GM12878 (cell line): ENCODE measurements at regions not wholly inside any gene's neighbourhood (a gene's known extent, or its start where the extent isn't known, plus 50 kb on each side); places are given as distances from the start of the nearest gene placed in this dataset.

Source experiments
- ATAC-seq: fragments of 200-7000 bp; cut with Tn5 transposase; 3 replicates; pipeline ENCODE4 v1.9.1; 2020; ENCODE audit warnings: mild to moderate bottlenecking, moderate library complexity
- BruUV-seq: library from RNA; stranded (reverse); fragments of 400-500 nt; replicated peaks from 2 replicates; lab custom pipeline; 2021; lab: Mats Ljungman, UMichigan
- CTCF ChIA-PET: fragments of 300-600 bp; sonication (Branson Sonifier 250); formaldehyde crosslinking; extraction: SDS; loops from one replicate; lab custom pipeline; 2021; ENCODE audit warnings: inconsistent platforms; lab: Yijun Ruan, JAX
- POLR2A ChIA-PET: fragments of 350-600 bp; formaldehyde crosslinking; extraction: SDS; loops from one replicate; lab custom pipeline; 2021; ENCODE audit warnings: inconsistent platforms; lab: Charles Lee
- RAD21 ChIA-PET: fragments of 300-600 bp; sonication (Branson Sonifier 250); formaldehyde crosslinking; loops from one replicate; lab custom pipeline; 2023; ENCODE audit warnings: antibody characterized with exemption; ENCODE audit not compliant: unreplicated experiment; lab: Charles Lee
- SMC1A ChIA-PET: fragments of 300-600 bp; sonication (Branson Sonifier 250); formaldehyde crosslinking; loops from one replicate; lab custom pipeline; 2023; ENCODE audit not compliant: unreplicated experiment, uncharacterized antibody; lab: Charles Lee
- DNase-seq: peaks from one replicate; pipeline ENCODE4 v3.0.0-alpha.2; 2011; ENCODE audit warnings: low read depth, low spot score
- FAIRE-seq: peaks from 3 replicates; lab custom pipeline; 2011; peaks lifted over from hg19 to GRCh38; lab: Jason Lieb, UNC
- H2AFZ ChIP-seq: 2 replicates; pipeline ENCODE4 v1.6.0; 2011; ENCODE audit warnings: low read depth, low read length, control low read depth; ENCODE audit not compliant: control insufficient read depth
- H3K27ac ChIP-seq: 2 replicates; pipeline ENCODE4 v1.5.1; 2011; ENCODE audit warnings: control low read depth; ENCODE audit not compliant: control insufficient read depth, insufficient read depth
- H3K27me3 ChIP-seq, 2 experiments: replicated peaks in 1 of 2; 2 replicates each; pipeline versions ENCODE4 v1.6.0 to v1.6.1; 2011; ENCODE audit warnings: low read length in 1 of 2; ENCODE audit not compliant: control insufficient read depth in 2 of 2, insufficient read depth in 2 of 2
- H3K36me3 ChIP-seq, 2 experiments: 2 replicates each; pipeline ENCODE4 v1.5.1; 2011; ENCODE audit warnings: low read length in 1 of 2; ENCODE audit not compliant: control insufficient read depth in 2 of 2, insufficient read depth in 2 of 2
- H3K4me1 ChIP-seq: 2 replicates; pipeline ENCODE4 v1.6.1; 2011; ENCODE audit warnings: mild to moderate bottlenecking, low read length, moderate library complexity, mixed read lengths; ENCODE audit not compliant: control insufficient read depth, insufficient read depth
- H3K4me2 ChIP-seq: 2 replicates; pipeline ENCODE4 v1.6.0; 2011; ENCODE audit warnings: control low read depth; ENCODE audit not compliant: control insufficient read depth, insufficient read depth
- H3K4me3 ChIP-seq: fragments of 200-600 bp; sonication (generic); 2 replicates; pipeline ENCODE4 v1.5.1; 2016
- H3K79me2 ChIP-seq: 2 replicates; pipeline ENCODE4 v1.6.0; 2011; ENCODE audit warnings: low read length; ENCODE audit not compliant: control insufficient read depth, insufficient read depth
- H3K9ac ChIP-seq: 2 replicates; pipeline ENCODE4 v1.8.0; 2011; ENCODE audit warnings: low read length, control low read depth, mixed read lengths; ENCODE audit not compliant: control insufficient read depth, insufficient read depth
- H3K9me3 ChIP-seq: replicated peaks from 3 replicates; pipeline ENCODE4 v1.5.1; 2011; ENCODE audit warnings: mild to moderate bottlenecking, low read length; ENCODE audit not compliant: control insufficient read depth, insufficient read depth
- H4K20me1 ChIP-seq: 2 replicates; pipeline ENCODE4 v1.6.0; 2011; ENCODE audit not compliant: control insufficient read depth, insufficient read depth
- CBX3 ChIP-seq: fragments of 200-600 bp; sonication (generic); IDR thresholded peaks from 2 replicates; pipeline ENCODE4 v1.6.1; 2016; ENCODE audit warnings: low read depth, borderline replicate concordance
- CHD4 ChIP-seq: fragments of 200-600 bp; sonication (generic); IDR thresholded peaks from 2 replicates; pipeline ENCODE4 v1.6.1; 2016; ENCODE audit warnings: mild to moderate bottlenecking
- IKZF1 ChIP-seq: fragments of 450-650 bp; conservative IDR thresholded peaks from 2 replicates; pipeline ENCODE4 v1.6.1; 2017; ENCODE audit warnings: antibody characterized with exemption, mild to moderate bottlenecking
- JUNB ChIP-seq: IDR thresholded peaks from 2 replicates; pipeline ENCODE4 v1.6.1; 2016; ENCODE audit warnings: antibody characterized with exemption, mild to moderate bottlenecking
- MEF2A ChIP-seq: IDR thresholded peaks from 2 replicates; pipeline ENCODE4 v1.6.1; 2011; ENCODE audit warnings: low read depth, mild to moderate bottlenecking, low read length, moderate library complexity; ENCODE audit not compliant: insufficient read depth
- MTA2 ChIP-seq: fragments of 450-650 bp; IDR thresholded peaks from 2 replicates; pipeline ENCODE4 v1.6.1; 2016; ENCODE audit warnings: low read depth, mild to moderate bottlenecking, moderate library complexity
- POLR2A ChIP-seq: IDR thresholded peaks from 2 replicates; pipeline ENCODE4 v1.6.1; 2011; ENCODE audit warnings: low read depth, mild to moderate bottlenecking, low read length
- RB1 ChIP-seq: fragments of 450-650 bp; formaldehyde crosslinking; IDR thresholded peaks from 2 replicates; pipeline ENCODE4 v1.6.1; 2017; ENCODE audit warnings: mild to moderate bottlenecking, borderline replicate concordance
- TCF12 ChIP-seq: IDR thresholded peaks from 2 replicates; pipeline ENCODE4 v1.6.1; 2011; ENCODE audit warnings: low read depth, mild to moderate bottlenecking, low read length
- ZBED1 ChIP-seq: IDR thresholded peaks from 2 replicates; pipeline ENCODE4 v1.6.1; 2016; ENCODE audit warnings: borderline replicate concordance
- WGBS: methylation state at CpG from one replicate; pipeline ENCODE4 v1.1.6; 2016; ENCODE audit warnings: low lambda C conversion rate; ENCODE audit not compliant: insufficient replicate concordance, insufficient coverage; ENCODE audit errors: missing lambda C conversion rate; 5-methylcytosine and 5-hydroxymethylcytosine counted together
- in situ Hi-C: fragments of 300-500 bp; cut with MboI; formaldehyde crosslinking; loops from 9 replicates; pipeline ENCODE4 v1.14.3; 2018; ENCODE audit warnings: mixed read lengths
- intact Hi-C: fragments of 100-400 bp; cut with micrococcal nuclease; formaldehyde crosslinking; loops from one replicate; pipeline ENCODE4 v1.14.2; 2022; ENCODE audit not compliant: unreplicated experiment
- TF ChIP-seq, protein P1 (sequence below): fragments of 450-650 bp; IDR thresholded peaks from 2 replicates; pipeline ENCODE4 v1.6.1; 2016; ENCODE audit warnings: mild to moderate bottlenecking
- TF ChIP-seq, protein P2 (sequence below): IDR thresholded peaks from 2 replicates; pipeline ENCODE4 v1.6.1; 2012; ENCODE audit warnings: low read depth, low read length, improper control_type of control experiment
- TF ChIP-seq, protein P3 (sequence below): fragments of 450-650 bp; conservative IDR thresholded peaks from 2 replicates; pipeline ENCODE4 v1.6.1; 2017; ENCODE audit warnings: mild to moderate bottlenecking, moderate library complexity
- TF ChIP-seq, protein P4 (sequence below): fragments of 450-650 bp; IDR thresholded peaks from 2 replicates; pipeline ENCODE4 v1.6.1; 2018; ENCODE audit warnings: borderline replicate concordance, mild to moderate bottlenecking; ENCODE audit not compliant: partially characterized antibody
- TF ChIP-seq, protein P5 (sequence below): fragments of 450-650 bp; IDR thresholded peaks from 2 replicates; pipeline ENCODE4 v1.6.1; 2018; ENCODE audit warnings: mild to moderate bottlenecking, low read depth, moderate library complexity; ENCODE audit not compliant: partially characterized antibody
- TF ChIP-seq, protein P6 (sequence below): IDR thresholded peaks from 2 replicates; pipeline ENCODE4 v1.6.1; 2011; ENCODE audit warnings: mild to moderate bottlenecking, low read depth, low read length, moderate library complexity; ENCODE audit not compliant: insufficient replicate concordance

DNA sequence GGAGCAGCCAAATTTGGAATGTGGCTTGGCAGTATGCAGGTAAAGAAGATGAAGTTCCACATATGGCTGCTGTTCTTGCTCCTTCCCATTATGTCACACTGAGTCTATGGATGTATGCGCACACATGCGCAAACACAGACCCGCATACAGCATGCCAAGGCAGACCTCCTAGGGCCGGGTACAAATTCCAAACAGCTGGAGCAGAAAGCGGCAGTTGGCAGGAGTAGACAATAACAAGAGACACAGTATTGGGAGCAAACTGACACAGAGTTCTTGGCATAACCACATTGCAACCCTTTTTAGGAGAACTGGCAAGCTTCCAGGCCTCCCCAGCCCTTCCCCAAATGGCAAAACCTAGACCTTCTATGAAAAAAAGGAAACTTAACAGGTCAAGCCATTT is 268.9 kb downstream of the SP3 start:
- no TSS peak for BruUV-seq
- POLR2A ChIA-PET: no interaction called here
- no peaks in the 10 kb centered on the region for H3K36me3 ChIP-seq
- intact Hi-C loops: no loop called here
- H3K9me3 ChIP-seq: no peaks in the 10 kb centered on the region
- WGBS: 69% methylated on average over 5 of the region's 5 CpGs
- SMC1A ChIA-PET: no interaction called here
- no peak for FAIRE-seq
- DNase-seq: no peak
- no peak overlapping the region for H3K4me3 ChIP-seq
- no peak overlapping the region for H2AFZ ChIP-seq
- H4K20me1 ChIP-seq: no peaks in the 10 kb centered on the region
- no peak overlapping the region for H3K27ac ChIP-seq
- H3K79me2 ChIP-seq: no peaks in the 10 kb centered on the region
- no peaks in the 10 kb centered on the region for H3K27me3 ChIP-seq
- no peak for ATAC-seq
- RAD21 ChIA-PET: no interaction called here
- no peak overlapping the region for H3K4me2 ChIP-seq
- in situ Hi-C loops: no loop called here
- CTCF ChIA-PET: interaction anchor here (1.1 kb wide), 1 partner anchor 15 kb away, joined by 4 read pairs; no protein-coding TSS in a partner anchor
- H3K4me1 ChIP-seq: no peaks in the 10 kb centered on the region
- no peak overlapping the region for H3K9ac ChIP-seq
- TF ChIP-seq, protein P1, sequence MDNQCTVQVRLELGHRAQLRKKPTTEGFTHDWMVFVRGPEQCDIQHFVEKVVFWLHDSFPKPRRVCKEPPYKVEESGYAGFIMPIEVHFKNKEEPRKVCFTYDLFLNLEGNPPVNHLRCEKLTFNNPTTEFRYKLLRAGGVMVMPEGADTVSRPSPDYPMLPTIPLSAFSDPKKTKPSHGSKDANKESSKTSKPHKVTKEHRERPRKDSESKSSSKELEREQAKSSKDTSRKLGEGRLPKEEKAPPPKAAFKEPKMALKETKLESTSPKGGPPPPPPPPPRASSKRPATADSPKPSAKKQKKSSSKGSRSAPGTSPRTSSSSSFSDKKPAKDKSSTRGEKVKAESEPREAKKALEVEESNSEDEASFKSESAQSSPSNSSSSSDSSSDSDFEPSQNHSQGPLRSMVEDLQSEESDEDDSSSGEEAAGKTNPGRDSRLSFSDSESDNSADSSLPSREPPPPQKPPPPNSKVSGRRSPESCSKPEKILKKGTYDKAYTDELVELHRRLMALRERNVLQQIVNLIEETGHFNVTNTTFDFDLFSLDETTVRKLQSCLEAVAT: no peak
- TF ChIP-seq, protein P2, sequence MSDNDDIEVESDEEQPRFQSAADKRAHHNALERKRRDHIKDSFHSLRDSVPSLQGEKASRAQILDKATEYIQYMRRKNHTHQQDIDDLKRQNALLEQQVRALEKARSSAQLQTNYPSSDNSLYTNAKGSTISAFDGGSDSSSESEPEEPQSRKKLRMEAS: no peak
- TF ChIP-seq IKZF1: no peak
- TF ChIP-seq MEF2A: no peak
- TF ChIP-seq, protein P3, sequence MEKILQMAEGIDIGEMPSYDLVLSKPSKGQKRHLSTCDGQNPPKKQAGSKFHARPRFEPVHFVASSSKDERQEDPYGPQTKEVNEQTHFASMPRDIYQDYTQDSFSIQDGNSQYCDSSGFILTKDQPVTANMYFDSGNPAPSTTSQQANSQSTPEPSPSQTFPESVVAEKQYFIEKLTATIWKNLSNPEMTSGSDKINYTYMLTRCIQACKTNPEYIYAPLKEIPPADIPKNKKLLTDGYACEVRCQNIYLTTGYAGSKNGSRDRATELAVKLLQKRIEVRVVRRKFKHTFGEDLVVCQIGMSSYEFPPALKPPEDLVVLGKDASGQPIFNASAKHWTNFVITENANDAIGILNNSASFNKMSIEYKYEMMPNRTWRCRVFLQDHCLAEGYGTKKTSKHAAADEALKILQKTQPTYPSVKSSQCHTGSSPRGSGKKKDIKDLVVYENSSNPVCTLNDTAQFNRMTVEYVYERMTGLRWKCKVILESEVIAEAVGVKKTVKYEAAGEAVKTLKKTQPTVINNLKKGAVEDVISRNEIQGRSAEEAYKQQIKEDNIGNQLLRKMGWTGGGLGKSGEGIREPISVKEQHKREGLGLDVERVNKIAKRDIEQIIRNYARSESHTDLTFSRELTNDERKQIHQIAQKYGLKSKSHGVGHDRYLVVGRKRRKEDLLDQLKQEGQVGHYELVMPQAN: no peak
- no peak for TF ChIP-seq CBX3
- no peak for TF ChIP-seq TCF12
- TF ChIP-seq MTA2: no peak
- TF ChIP-seq RB1: no peak
- TF ChIP-seq, protein P4, sequence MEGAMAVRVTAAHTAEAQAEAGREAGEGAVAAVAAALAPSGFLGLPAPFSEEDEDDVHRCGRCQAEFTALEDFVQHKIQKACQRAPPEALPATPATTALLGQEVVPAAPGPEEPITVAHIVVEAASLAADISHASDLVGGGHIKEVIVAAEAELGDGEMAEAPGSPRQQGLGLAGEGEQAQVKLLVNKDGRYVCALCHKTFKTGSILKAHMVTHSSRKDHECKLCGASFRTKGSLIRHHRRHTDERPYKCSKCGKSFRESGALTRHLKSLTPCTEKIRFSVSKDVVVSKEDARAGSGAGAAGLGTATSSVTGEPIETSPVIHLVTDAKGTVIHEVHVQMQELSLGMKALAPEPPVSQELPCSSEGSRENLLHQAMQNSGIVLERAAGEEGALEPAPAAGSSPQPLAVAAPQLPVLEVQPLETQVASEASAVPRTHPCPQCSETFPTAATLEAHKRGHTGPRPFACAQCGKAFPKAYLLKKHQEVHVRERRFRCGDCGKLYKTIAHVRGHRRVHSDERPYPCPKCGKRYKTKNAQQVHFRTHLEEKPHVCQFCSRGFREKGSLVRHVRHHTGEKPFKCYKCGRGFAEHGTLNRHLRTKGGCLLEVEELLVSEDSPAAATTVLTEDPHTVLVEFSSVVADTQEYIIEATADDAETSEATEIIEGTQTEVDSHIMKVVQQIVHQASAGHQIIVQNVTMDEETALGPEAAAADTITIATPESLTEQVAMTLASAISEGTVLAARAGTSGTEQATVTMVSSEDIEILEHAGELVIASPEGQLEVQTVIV: no peak
- TF ChIP-seq JUNB: no peak
- TF ChIP-seq POLR2A: no peak
- no peak for TF ChIP-seq ZBED1
- no peak for TF ChIP-seq CHD4
- TF ChIP-seq, protein P5, sequence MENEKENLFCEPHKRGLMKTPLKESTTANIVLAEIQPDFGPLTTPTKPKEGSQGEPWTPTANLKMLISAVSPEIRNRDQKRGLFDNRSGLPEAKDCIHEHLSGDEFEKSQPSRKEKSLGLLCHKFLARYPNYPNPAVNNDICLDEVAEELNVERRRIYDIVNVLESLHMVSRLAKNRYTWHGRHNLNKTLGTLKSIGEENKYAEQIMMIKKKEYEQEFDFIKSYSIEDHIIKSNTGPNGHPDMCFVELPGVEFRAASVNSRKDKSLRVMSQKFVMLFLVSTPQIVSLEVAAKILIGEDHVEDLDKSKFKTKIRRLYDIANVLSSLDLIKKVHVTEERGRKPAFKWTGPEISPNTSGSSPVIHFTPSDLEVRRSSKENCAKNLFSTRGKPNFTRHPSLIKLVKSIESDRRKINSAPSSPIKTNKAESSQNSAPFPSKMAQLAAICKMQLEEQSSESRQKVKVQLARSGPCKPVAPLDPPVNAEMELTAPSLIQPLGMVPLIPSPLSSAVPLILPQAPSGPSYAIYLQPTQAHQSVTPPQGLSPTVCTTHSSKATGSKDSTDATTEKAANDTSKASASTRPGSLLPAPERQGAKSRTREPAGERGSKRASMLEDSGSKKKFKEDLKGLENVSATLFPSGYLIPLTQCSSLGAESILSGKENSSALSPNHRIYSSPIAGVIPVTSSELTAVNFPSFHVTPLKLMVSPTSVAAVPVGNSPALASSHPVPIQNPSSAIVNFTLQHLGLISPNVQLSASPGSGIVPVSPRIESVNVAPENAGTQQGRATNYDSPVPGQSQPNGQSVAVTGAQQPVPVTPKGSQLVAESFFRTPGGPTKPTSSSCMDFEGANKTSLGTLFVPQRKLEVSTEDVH: no peak
- TF ChIP-seq, protein P6, sequence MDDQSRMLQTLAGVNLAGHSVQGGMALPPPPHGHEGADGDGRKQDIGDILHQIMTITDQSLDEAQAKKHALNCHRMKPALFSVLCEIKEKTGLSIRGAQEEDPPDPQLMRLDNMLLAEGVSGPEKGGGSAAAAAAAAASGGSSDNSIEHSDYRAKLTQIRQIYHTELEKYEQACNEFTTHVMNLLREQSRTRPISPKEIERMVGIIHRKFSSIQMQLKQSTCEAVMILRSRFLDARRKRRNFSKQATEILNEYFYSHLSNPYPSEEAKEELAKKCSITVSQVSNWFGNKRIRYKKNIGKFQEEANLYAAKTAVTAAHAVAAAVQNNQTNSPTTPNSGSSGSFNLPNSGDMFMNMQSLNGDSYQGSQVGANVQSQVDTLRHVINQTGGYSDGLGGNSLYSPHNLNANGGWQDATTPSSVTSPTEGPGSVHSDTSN: no peak
